Lung (tissue), 11 donors: ENCODE measurements at regions not wholly inside any gene's neighbourhood (a gene's known extent, or its start where the extent isn't known, plus 50 kb on each side); places are given as distances from the start of the nearest gene placed in this dataset.
"Not testable (repeated sequence)": the region's sequence is repeated elsewhere in the genome, so short reads cannot be mapped to it uniquely, and the experiment has no call there.

ENCODE experiments used
- ATAC-seq: fragments of 200-7000 bp; cut with Tn5 transposase; one replicate; pipeline ENCODE4 v1.9.1; 2020; ENCODE audit warnings: moderate number of reproducible peaks; ENCODE audit not compliant: insufficient read depth, low FRiP score
- DNase-seq, 3 donors: peaks; one replicate each; pipeline ENCODE4 v3.0.0-alpha.2; 2013 to 2017
- H3K27ac ChIP-seq, 2 donors: one replicate each; pipeline ENCODE4 v1.5.1; 2013; ENCODE audit warnings: mild to moderate bottlenecking in 2 of 2, moderate library complexity in 2 of 2, control low read depth in 1 of 2, inconsistent platforms in 1 of 2, low read depth in 1 of 2, low read length in 1 of 2
- H3K27me3 ChIP-seq, 3 donors: one replicate each; pipeline ENCODE4 v1.5.1; 2013; ENCODE audit warnings: low read length in 2 of 3; ENCODE audit not compliant: control insufficient read depth in 3 of 3, insufficient read depth in 3 of 3
- H3K36me3 ChIP-seq, 4 donors: one replicate each; pipeline ENCODE4 v1.5.1; 2013; ENCODE audit warnings: low read length in 4 of 4, mild to moderate bottlenecking in 1 of 4, moderate library complexity in 1 of 4; ENCODE audit not compliant: control insufficient read depth in 4 of 4, insufficient read depth in 4 of 4
- H3K4me1 ChIP-seq, 5 donors: one replicate each; pipeline ENCODE4 v1.5.1; 2013; ENCODE audit warnings: low read length in 5 of 5, mild to moderate bottlenecking in 2 of 5, moderate library complexity in 1 of 5; ENCODE audit not compliant: control insufficient read depth in 5 of 5, insufficient read depth in 5 of 5
- H3K4me3 ChIP-seq: one replicate; pipeline ENCODE4 v1.5.1; 2013; ENCODE audit warnings: mild to moderate bottlenecking, control low read depth, moderate library complexity
- H3K9ac ChIP-seq, 2 donors: one replicate each; pipeline ENCODE4 v1.5.1; 2013; ENCODE audit warnings: low read length in 2 of 2, control low read depth in 1 of 2; ENCODE audit not compliant: insufficient read depth in 1 of 2
- H3K9me3 ChIP-seq, 4 donors: one replicate each; pipeline ENCODE4 v1.5.1; 2013; ENCODE audit warnings: low read length in 3 of 4, mild to moderate bottlenecking in 1 of 4, moderate library complexity in 1 of 4; ENCODE audit not compliant: control insufficient read depth in 4 of 4, insufficient read depth in 3 of 4
- WGBS, 2 donors: extraction: QIAGEN DNeasy Blood & Tissue Kit; methylation state at CpG; one replicate each; pipeline ENCODE4 v1.1.7; 2013; 5-methylcytosine and 5-hydroxymethylcytosine counted together
- TF ChIP-seq, protein P1 (sequence below): IDR thresholded peaks from 2 replicates; pipeline ENCODE4 v1.5.1; 2012; ENCODE audit warnings: mild to moderate bottlenecking; ENCODE audit errors: control extremely low read depth, extremely low read depth
- donor health status: control.
- donor health status: control.
- donor health status: Bipolar disorder and iron deficiency.
- donor health status: healthy.
- donor health status: DM: yes; HTN: yes; CAD: no.

DNA sequence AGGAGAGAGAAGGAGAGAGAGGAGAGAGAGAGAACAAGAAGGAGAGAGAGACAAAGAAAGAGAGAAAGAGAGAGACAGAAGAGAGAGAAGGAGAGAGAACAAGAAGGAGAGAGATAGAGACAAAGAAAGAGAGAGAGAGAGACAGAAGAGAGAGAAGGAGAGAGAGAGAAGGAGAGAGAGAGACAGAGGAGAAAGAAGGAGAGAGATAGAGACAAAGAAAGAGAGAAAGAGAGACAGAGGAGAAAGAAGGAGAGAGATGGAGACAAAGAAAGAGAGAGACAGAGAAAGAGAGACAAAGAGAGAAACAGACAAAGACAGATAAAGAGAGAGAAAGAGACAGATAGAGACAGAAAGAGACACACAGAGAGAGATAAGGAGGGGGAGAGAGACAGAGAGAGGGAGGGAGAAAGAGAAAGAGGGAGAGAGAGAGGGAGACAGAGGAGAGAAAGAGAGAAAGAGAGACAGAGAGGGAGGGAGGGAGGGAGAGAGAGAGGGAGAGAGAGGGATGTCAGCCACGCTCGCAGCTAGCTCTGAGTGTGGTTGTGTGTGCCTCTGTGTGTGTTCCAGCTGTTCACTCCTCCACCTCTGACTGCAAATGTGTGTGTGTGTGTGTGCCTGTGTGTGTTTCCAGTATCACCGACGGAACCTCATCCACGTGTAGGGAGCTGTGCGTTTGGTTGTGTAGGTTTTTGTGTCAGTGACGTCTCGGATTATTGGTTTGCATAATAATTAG is 105.8 kb downstream of the CRLF2 start:
- peaks cover 0 to 15% (median 3%) of the 10 kb centered on the region in 3 donors for H3K27me3 ChIP-seq
- peaks cover 0 to 1% (median 0%) of the 10 kb centered on the region in 5 donors for H3K4me1 ChIP-seq
- no peak overlapping the region for H3K9ac ChIP-seq
- TF ChIP-seq, protein P1, sequence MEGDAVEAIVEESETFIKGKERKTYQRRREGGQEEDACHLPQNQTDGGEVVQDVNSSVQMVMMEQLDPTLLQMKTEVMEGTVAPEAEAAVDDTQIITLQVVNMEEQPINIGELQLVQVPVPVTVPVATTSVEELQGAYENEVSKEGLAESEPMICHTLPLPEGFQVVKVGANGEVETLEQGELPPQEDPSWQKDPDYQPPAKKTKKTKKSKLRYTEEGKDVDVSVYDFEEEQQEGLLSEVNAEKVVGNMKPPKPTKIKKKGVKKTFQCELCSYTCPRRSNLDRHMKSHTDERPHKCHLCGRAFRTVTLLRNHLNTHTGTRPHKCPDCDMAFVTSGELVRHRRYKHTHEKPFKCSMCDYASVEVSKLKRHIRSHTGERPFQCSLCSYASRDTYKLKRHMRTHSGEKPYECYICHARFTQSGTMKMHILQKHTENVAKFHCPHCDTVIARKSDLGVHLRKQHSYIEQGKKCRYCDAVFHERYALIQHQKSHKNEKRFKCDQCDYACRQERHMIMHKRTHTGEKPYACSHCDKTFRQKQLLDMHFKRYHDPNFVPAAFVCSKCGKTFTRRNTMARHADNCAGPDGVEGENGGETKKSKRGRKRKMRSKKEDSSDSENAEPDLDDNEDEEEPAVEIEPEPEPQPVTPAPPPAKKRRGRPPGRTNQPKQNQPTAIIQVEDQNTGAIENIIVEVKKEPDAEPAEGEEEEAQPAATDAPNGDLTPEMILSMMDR = no peak
- H3K9me3 ChIP-seq = peaks cover 0 to 12% (median 1%) of the 10 kb centered on the region in 4 donors
- H3K27ac ChIP-seq = no peak overlapping the region
- H3K36me3 ChIP-seq = no peaks in the 10 kb centered on the region
- ATAC-seq (no peak), DNase-seq (no peak)
- no peak overlapping the region for H3K4me3 ChIP-seq
- WGBS, 2 donors = 20 to 22% methylated on average over 8 of the region's 8 CpGs

DNA sequence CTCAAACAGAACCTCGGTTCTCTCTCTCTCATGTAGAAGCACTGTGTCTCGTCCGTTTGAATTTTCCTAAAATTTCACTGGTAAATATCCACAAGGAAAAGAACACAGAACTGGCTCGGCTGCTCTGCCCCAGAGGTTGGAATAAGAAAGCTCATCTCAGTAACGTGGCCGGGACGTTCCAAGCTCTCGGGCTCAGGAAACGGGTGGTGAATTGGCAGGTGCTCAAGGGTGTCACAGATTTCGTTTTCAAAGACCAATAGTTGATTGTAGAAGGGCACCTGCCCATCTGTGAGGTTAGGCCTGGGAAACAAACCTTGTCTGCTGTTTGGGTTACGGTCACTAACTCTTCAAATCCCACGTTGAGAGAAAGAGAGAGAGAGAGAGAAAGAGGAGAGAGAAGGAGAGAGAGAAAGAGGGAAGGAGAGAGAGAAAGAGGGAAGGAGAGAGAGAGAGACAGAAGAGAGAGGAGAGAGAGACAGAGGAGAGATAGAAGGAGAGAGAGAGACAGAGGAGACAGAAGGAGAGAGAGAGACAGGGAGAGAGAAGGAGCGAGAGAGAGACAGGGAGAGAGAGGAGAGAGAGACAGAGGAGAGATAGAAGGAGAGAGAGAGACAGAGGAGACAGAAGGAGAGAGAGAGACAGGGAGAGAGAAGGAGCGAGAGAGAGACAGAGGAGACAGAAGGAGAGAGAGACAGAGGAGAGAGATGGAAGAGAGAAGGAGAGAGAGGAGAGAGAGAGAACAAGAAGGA is 106.6 kb downstream of the CRLF2 start:
- TF ChIP-seq, protein P1 = no peak
- H3K4me3 ChIP-seq = no peak overlapping the region
- H3K27ac ChIP-seq = no peak overlapping the region
- H3K9me3 ChIP-seq = peaks cover 0 to 12% (median 1%) of the 10 kb centered on the region in 4 donors
- H3K4me1 ChIP-seq = peaks cover 0 to 1% (median 0%) of the 10 kb centered on the region in 5 donors
- no peak overlapping the region for H3K9ac ChIP-seq
- peaks cover 0 to 10% (median 3%) of the 10 kb centered on the region in 3 donors for H3K27me3 ChIP-seq
- 45 to 51% methylated on average over 14 of the region's 14 CpGs for WGBS, 2 donors
- ATAC-seq = no peak
- DNase-seq = no peak
- H3K36me3 ChIP-seq = no peaks in the 10 kb centered on the region

DNA sequence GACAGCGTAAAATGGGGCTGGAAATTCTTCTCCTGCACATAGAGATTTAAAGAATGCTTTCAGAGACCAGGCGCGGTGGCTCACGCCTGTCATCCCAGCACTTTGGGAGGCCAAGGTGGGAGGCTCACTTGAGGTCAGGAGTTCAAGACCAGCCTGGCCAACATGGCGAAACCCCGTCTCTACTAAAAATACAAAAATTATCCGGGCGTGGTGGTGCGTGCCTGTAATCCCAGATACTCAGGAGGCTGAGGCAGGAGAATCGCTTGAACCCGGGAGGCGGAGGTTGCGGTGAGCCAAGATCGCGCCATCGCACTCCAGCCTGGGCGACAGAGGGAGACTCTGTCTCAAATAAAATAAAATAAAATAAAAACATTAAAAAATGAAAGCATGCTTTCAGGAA is 107.4 kb downstream of the CRLF2 start:
- not testable (repeated sequence) for ATAC-seq, H3K9me3 ChIP-seq, DNase-seq, H3K27me3 ChIP-seq, H3K27ac ChIP-seq, H3K9ac ChIP-seq, H3K4me1 ChIP-seq, H3K36me3 ChIP-seq, H3K4me3 ChIP-seq
- WGBS, 2 donors = 91 to 97% methylated on average over 17 of the region's 17 CpGs

DNA sequence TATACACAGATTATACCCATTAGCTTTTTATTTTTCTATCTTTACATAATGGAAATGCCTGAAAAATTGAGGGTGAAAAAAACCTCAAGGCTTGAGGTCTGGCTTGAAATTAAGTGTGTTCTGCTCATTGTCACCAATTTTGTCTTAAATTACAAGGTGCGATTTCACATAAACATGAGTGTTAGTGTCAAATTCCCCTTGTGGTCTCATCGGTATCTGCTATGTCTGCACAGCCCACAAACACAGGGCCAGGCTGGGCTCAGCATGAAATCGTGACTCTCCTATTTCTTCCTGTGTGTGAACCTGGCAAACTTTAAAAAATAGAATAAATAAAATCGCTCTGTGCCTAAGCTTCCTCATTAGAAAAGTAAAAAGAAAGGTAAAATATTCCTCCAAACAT is 109.1 kb downstream of the CRLF2 start:
- no peak for ATAC-seq
- Histone ChIP-seq H3K4me1 (peaks cover 0 to 1% (median 0%) of the 10 kb centered on the region in 5 donors), H3K9me3 (peaks cover 0 to 4% (median under 1%) of the 10 kb centered on the region in 4 donors), H3K27ac (no peak overlapping the region), H3K4me3 (no peak overlapping the region), H3K27me3 (peaks cover 0 to 4% (median 0%) of the 10 kb centered on the region in 3 donors), H3K9ac (no peak overlapping the region), H3K36me3 (no peaks in the 10 kb centered on the region)
- no peak for DNase-seq
- TF ChIP-seq, protein P1 = no peak
- WGBS, 2 donors = 68 to 72% methylated on average over 4 of the region's 4 CpGs
